Esophagus muscularis mucosa (tissue), 4 donors: ENCODE measurements at regions not wholly inside any gene's neighbourhood (a gene's known extent, or its start where the extent isn't known, plus 50 kb on each side); places are given as distances from the start of the nearest gene placed in this dataset.

Experiments used
- DNase-seq: peaks from one replicate; pipeline ENCODE4 v3.0.0-alpha.2; 2017; ENCODE audit errors: extremely low spot score
- H3K27ac ChIP-seq, 4 donors: fragments of 200-600 bp; sonication (generic); replicated peaks in 1 of 4; 1 replicate in 3 of 4; 2 replicates in 1 of 4; pipeline ENCODE4 v1.5.1; 2016 to 2019; ENCODE audit warnings: mild to moderate bottlenecking in 1 of 4
- H3K27me3 ChIP-seq, 4 donors: fragments of 200-600 bp; sonication (generic); one replicate each; pipeline versions ENCODE4 v1.5.1 to v1.6.0; 2016 to 2019
- H3K36me3 ChIP-seq, 4 donors: fragments of 200-600 bp; sonication (generic); one replicate each; pipeline ENCODE4 v1.5.1; 2016 to 2019
- H3K4me1 ChIP-seq, 4 donors: fragments of 200-600 bp; sonication (generic); one replicate each; pipeline ENCODE4 v1.5.1; 2016 to 2019
- H3K4me3 ChIP-seq, 4 donors: fragments of 200-600 bp; sonication (generic); 1 replicate in 2 of 4; 2 replicates in 2 of 4; pipeline ENCODE4 v1.5.1; 2016 to 2019; ENCODE audit warnings: mild to moderate bottlenecking in 4 of 4, moderate library complexity in 1 of 4
- H3K9me3 ChIP-seq, 4 donors: fragments of 200-600 bp; sonication (generic); 1 replicate in 3 of 4; 2 replicates in 1 of 4; pipeline ENCODE4 v1.5.1; 2016 to 2019
- EP300 ChIP-seq: sonication (generic); formaldehyde crosslinking; IDR thresholded peaks from one replicate; pipeline ENCODE4 v1.6.1; 2017; ENCODE audit warnings: antibody characterized with exemption
- POLR2A ChIP-seq: fragments of 450-650 bp; IDR thresholded peaks from one replicate; pipeline ENCODE4 v1.6.1; 2017; ENCODE audit warnings: antibody characterized with exemption, moderate library complexity, mild to moderate bottlenecking, low read depth
- POLR2AphosphoS5 ChIP-seq, 2 donors: sonication (generic); formaldehyde crosslinking; IDR thresholded peaks; one replicate each; pipeline ENCODE4 v1.6.1; 2017; ENCODE audit warnings: antibody characterized with exemption in 2 of 2
- WGBS: methylation state at CpG from one replicate; pipeline ENCODE4 v1.1.5; 2018; 5-methylcytosine and 5-hydroxymethylcytosine counted together
- intact Hi-C: fragments of 100-400 bp; cut with DNase I; formaldehyde crosslinking; loops from one replicate; pipeline ENCODE4 v1.15.1; 2023
- TF ChIP-seq, protein P1 (sequence below), 3 experiments: fragments of 200-600 bp in 2 of 3; fragments of 450-650 bp in 1 of 3; sonication (generic) in 2 of 3; IDR thresholded peaks; one replicate each; pipeline ENCODE4 v1.5.1; 2017 to 2019; ENCODE audit warnings: antibody characterized with exemption in 3 of 3, mild to moderate bottlenecking in 2 of 3, moderate library complexity in 1 of 3

DNA sequence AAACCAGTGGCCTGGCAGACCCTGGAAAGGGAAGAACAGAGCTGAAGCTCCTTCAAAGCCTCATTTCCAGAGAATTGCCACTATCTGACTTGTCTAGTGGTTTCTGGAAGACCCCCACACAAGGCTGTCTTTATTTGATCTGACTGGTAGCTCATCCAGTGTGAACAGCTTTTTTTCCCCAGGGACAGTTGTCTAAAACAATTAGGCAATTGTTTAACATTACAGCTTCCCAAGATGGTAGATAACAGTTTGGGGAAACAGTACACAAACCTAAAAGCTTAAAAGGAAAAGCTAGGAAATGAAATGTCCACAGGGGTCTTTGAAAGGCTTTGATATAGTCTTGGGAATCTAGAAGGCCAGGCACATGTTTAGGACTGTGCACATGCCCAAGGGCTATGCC, 203.4 kb upstream of the CTBP2 start:
- peaks cover 0 to 7% (median 0%) of the 10 kb centered on the region in 4 donors for H3K9me3 ChIP-seq
- H3K27me3 ChIP-seq = no peaks in the 10 kb centered on the region
- H3K4me3 ChIP-seq = no peak overlapping the region
- no peaks in the 10 kb centered on the region for H3K4me1 ChIP-seq
- no peak overlapping the region for H3K27ac ChIP-seq
- DNase-seq = no peak
- H3K36me3 ChIP-seq = no peaks in the 10 kb centered on the region
- TF ChIP-seq POLR2A (no peak), EP300 (no peak), POLR2AphosphoS5 (IDR thresholded peaks at IDR 0.05) (no peak)
- TF ChIP-seq, protein P1, sequence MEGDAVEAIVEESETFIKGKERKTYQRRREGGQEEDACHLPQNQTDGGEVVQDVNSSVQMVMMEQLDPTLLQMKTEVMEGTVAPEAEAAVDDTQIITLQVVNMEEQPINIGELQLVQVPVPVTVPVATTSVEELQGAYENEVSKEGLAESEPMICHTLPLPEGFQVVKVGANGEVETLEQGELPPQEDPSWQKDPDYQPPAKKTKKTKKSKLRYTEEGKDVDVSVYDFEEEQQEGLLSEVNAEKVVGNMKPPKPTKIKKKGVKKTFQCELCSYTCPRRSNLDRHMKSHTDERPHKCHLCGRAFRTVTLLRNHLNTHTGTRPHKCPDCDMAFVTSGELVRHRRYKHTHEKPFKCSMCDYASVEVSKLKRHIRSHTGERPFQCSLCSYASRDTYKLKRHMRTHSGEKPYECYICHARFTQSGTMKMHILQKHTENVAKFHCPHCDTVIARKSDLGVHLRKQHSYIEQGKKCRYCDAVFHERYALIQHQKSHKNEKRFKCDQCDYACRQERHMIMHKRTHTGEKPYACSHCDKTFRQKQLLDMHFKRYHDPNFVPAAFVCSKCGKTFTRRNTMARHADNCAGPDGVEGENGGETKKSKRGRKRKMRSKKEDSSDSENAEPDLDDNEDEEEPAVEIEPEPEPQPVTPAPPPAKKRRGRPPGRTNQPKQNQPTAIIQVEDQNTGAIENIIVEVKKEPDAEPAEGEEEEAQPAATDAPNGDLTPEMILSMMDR (IDR thresholded peaks at IDR 0.05) = no peak
- intact Hi-C loops = no loop called here

GRCh38 chr10:125362950-125363349, 202.6 kb upstream of the CTBP2 start:
- H3K4me3 ChIP-seq = no peak overlapping the region
- intact Hi-C loops = no loop called here
- H3K36me3 ChIP-seq = no peaks in the 10 kb centered on the region
- DNase-seq = no peak
- TF ChIP-seq EP300 (no peak), POLR2AphosphoS5 (IDR thresholded peaks at IDR 0.05) (no peak)
- peaks cover 0 to 7% (median 0%) of the 10 kb centered on the region in 4 donors for H3K9me3 ChIP-seq
- H3K27ac ChIP-seq = no peak overlapping the region
- 90% methylated on average over 2 of the region's 2 CpGs for WGBS
- H3K27me3 ChIP-seq = no peaks in the 10 kb centered on the region
- H3K4me1 ChIP-seq = no peaks in the 10 kb centered on the region

DNA sequence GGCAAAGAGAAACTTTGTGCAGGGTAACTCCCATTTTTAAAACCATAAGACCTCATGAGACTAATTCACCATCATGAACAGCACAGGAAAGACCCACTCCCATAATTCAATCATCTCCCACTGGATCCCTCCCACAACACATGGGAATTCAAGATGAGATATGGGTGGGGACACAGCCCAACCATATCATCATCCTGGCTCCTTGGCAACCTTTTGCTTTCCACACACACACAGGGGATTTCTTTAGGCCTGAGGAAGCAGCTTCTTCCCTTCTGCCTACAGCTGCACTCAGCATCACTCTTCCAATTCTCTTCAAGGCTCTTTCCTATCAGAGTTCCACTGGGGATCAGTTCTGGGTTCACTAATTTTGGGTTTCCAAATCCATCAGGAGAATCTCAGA, 199.0 kb upstream of the CTBP2 start:
- Histone ChIP-seq H3K27me3 (peaks cover 0 to 6% (median 0%) of the 10 kb centered on the region in 4 donors), H3K27ac (no peak overlapping the region), H3K36me3 (no peaks in the 10 kb centered on the region), H3K4me3 (no peak overlapping the region), H3K9me3 (no peaks in the 10 kb centered on the region), H3K4me1 (no peaks in the 10 kb centered on the region)
- TF ChIP-seq, protein P1 (IDR thresholded peaks at IDR 0.05) = no peak
- TF ChIP-seq POLR2AphosphoS5 (IDR thresholded peaks at IDR 0.05) (no peak), POLR2A (no peak), EP300 (no peak)
- intact Hi-C loops = no loop called here
- DNase-seq = no peak

GRCh38 chr10:125355657-125356056, 195.3 kb upstream of the CTBP2 start:
- Histone ChIP-seq H3K4me3 (no peak overlapping the region), H3K27ac (no peak overlapping the region), H3K27me3 (peaks cover 0 to 6% (median 0%) of the 10 kb centered on the region in 4 donors), H3K36me3 (no peaks in the 10 kb centered on the region), H3K9me3 (no peaks in the 10 kb centered on the region), H3K4me1 (no peaks in the 10 kb centered on the region)
- intact Hi-C loops = no loop called here
- TF ChIP-seq EP300 (no peak), POLR2AphosphoS5 (IDR thresholded peaks at IDR 0.05) (no peak)
- TF ChIP-seq, protein P1 (IDR thresholded peaks at IDR 0.05) = no peak
- DNase-seq = no peak
- 77% methylated on average over 17 of the region's 17 CpGs for WGBS

DNA sequence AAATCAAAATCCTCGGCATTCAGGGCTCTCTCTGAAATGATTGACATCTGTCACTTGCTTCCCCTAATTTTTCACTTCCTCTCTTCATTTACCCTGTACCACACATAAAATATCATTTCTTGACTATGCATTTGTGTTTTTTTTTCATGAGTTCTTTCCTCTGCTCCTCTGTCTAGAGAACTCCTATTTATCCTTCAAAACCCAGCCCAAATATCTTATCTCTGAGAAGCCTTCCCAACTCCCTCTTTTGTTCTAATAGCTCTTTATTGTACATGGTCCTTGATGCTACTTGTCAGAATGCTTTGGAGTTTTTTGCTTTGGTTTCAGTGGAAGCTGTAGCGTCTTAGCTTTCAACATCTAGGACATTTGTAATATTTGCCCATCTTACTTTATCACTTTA, 190.2 kb upstream of the CTBP2 start:
- Histone ChIP-seq H3K36me3 (no peaks in the 10 kb centered on the region), H3K9me3 (no peaks in the 10 kb centered on the region), H3K27me3 (no peaks in the 10 kb centered on the region), H3K27ac (no peak overlapping the region), H3K4me3 (no peak overlapping the region), H3K4me1 (no peaks in the 10 kb centered on the region)
- DNase-seq = no peak
- 97% methylated on average over 2 of the region's 2 CpGs for WGBS
- intact Hi-C loops = no loop called here
- TF ChIP-seq POLR2A (no peak), EP300 (no peak)

GRCh38 chr10:125348536-125348935, 188.2 kb upstream of the CTBP2 start:
- TF ChIP-seq POLR2AphosphoS5 (IDR thresholded peaks at IDR 0.05) (no peak), POLR2A (no peak), EP300 (no peak)
- TF ChIP-seq, protein P1 (IDR thresholded peaks at IDR 0.05) = no peak
- Histone ChIP-seq H3K4me3 (no peak overlapping the region), H3K27me3 (no peaks in the 10 kb centered on the region), H3K36me3 (no peaks in the 10 kb centered on the region), H3K27ac (no peak overlapping the region), H3K4me1 (no peaks in the 10 kb centered on the region), H3K9me3 (no peaks in the 10 kb centered on the region)
- intact Hi-C loops = loop anchor here (10.0 kb wide), 1 partner anchor 304 kb away; no protein-coding TSS in a partner anchor
- WGBS = 79% methylated on average over 2 of the region's 2 CpGs
- no peak for DNase-seq
